ENCODE measurements at regions not wholly inside any gene's neighbourhood (a gene's known extent, or its start where the extent isn't known, plus 50 kb on each side); places are given as distances from the start of the nearest gene placed in this dataset.

DNA sequence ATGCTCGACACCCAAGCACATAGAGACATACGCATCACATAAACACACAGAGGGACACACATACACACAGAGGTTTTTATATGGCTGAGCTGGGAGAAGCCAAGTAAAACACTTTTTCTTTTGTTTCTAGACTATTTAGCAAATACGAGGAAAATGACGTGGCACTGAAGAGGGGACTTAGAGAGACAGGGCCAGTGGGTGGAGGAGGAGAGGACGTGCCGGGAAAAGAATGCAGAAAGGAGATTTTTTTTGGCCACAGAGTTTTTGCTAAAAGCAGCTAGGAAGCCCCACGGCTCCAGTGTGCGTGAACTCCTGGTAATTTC, 168.5 kb upstream of the KLF7 start:
- no peaks in the 10 kb centered on the region for H3K36me3 ChIP-seq (ENCODE audit: control insufficient read depth, insufficient read depth, low read length)
- no CpG with 5 or more reads among the region's 8 CpGs for WGBS, 2 experiments (ENCODE audit: extremely low coverage in 2 of 2, insufficient read length in 1 of 2)
- CTCF ChIA-PET: interaction anchor here (0.8 kb wide), 2 partner anchors 74 to 75 kb away, joined by 3 read pairs; no protein-coding TSS in a partner anchor
- peak overlapping the region; percentile 36 for H4K5ac ChIP-seq (ENCODE audit: low read depth, low read length)
- peak overlapping the region; percentile 84 for H2BK20ac ChIP-seq (ENCODE audit: low read depth, low read length)
- H3K79me1 ChIP-seq (ENCODE audit: low read depth in 1 of 2, low read length in 2 of 2): peaks cover 0 to 4% of the 10 kb centered on the region in 2 experiments; a peak in 1 of 4 replicates
- peak overlapping the region; percentile 82 for H2BK120ac ChIP-seq (ENCODE audit: low read depth, low read length)
- peak overlapping the region; percentile 67 for H3K27ac ChIP-seq (ENCODE audit: insufficient read depth, low read length)
- peak overlapping the region; percentile 96 for H4K91ac ChIP-seq (ENCODE audit: insufficient read depth, low read depth, low read length)
- POLR2A ChIA-PET (ENCODE audit: unreplicated experiment): interaction anchor here (0.5 to 1.8 kb wide), 6 partner anchors 22 to 341 kb away, joined by 3 to 11 read pairs (median 4); partner anchors contain the start of gene KLF7
- peak overlapping the region; percentile 81 for H3K4ac ChIP-seq (ENCODE audit: low read depth, low read length)
- peaks cover 7% of the 10 kb centered on the region for H3K9me1 ChIP-seq (ENCODE audit: insufficient read depth, low read length)
- DNase-seq: no peak
- peaks cover 16% of the 10 kb centered on the region for H3K4me1 ChIP-seq (ENCODE audit: control insufficient read depth, insufficient read depth, low read length)
- peak overlapping the region; percentile 93 for H3K14ac ChIP-seq (replicated peaks; ENCODE audit: low read depth, low read length)
- no peaks in the 10 kb centered on the region for H3K9me3 ChIP-seq (ENCODE audit: control insufficient read depth, insufficient read depth, low read length)
- H2AK5ac ChIP-seq (ENCODE audit: low read depth, low read length): peak overlapping the region; percentile 82
- intact Hi-C loops (cut with micrococcal nuclease): loop anchor here (1.0 to 5.0 kb wide), 5 partner anchors 61 to 352 kb away; no protein-coding TSS in a partner anchor
- peak overlapping the region; percentile 91 for H2BK5ac ChIP-seq (ENCODE audit: low read depth, low read length, poor library complexity, severe bottlenecking)
- peak overlapping the region; percentile 23 for H2AK9ac ChIP-seq (replicated peaks; ENCODE audit: low read depth, low read length, poor library complexity)
- peak overlapping the region; percentile 57 for H3K23ac ChIP-seq (ENCODE audit: low read depth, low read length)
- TF ChIP-seq NFE2L2 (IDR thresholded peaks at IDR 0.05; ENCODE audit: low read depth, low read length) (no peak), RCOR1 (IDR thresholded peaks at IDR 0.05; ENCODE audit: insufficient replicate concordance, low read length) (no peak)
- TF ChIP-seq, protein P1, sequence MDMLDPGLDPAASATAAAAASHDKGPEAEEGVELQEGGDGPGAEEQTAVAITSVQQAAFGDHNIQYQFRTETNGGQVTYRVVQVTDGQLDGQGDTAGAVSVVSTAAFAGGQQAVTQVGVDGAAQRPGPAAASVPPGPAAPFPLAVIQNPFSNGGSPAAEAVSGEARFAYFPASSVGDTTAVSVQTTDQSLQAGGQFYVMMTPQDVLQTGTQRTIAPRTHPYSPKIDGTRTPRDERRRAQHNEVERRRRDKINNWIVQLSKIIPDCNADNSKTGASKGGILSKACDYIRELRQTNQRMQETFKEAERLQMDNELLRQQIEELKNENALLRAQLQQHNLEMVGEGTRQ (IDR thresholded peaks at IDR 0.05; ENCODE audit: low read depth, low read length): no peak
- peak overlapping the region; percentile 85 for H3K4me2 ChIP-seq (ENCODE audit: low read depth, low read length)
- dilution Hi-C loops (cut with HindIII; ENCODE audit: low sequenced_read_pairs, unreplicated experiment): no loop called here
- peak; percentile 40 for ATAC-seq (ENCODE audit: low read depth)
- H2AFZ ChIP-seq (replicated peaks; ENCODE audit: low read length, poor library complexity): peak overlapping the region; percentile 76
- in situ Hi-C loops (cut with MboI; ENCODE audit: low sequenced_read_pairs): no loop called here
- H2BK15ac ChIP-seq (ENCODE audit: low read depth, low read length): peak overlapping the region; percentile 92
- H3K4me3 ChIP-seq (ENCODE audit: insufficient read depth, low read depth, low read length): peak overlapping the region; percentile 24
- no peaks in the 10 kb centered on the region for H4K20me1 ChIP-seq (ENCODE audit: insufficient read depth, low read length)
- no TSS peak for BruUV-seq (replicated peaks)
- peak overlapping the region; percentile 51 for H3K9ac ChIP-seq (ENCODE audit: low read depth, low read length)
- H4K8ac ChIP-seq (ENCODE audit: low read depth in 2 of 2, low read length in 2 of 2): peak overlapping the region; percentile 84 to 91
- peak overlapping the region; percentile 94 for H3K18ac ChIP-seq (ENCODE audit: low read depth, low read length)
- no peaks in the 10 kb centered on the region for H3K27me3 ChIP-seq (ENCODE audit: control insufficient read depth, insufficient read depth, low read length)
- H3K56ac ChIP-seq (ENCODE audit: extremely low read depth, insufficient read depth, low read length): peak overlapping the region; percentile 94

All from IMR-90 (cell line).